Endothelial cell of umbilical vein (primary cell): ENCODE measurements at regions not wholly inside any gene's neighbourhood (a gene's known extent, or its start where the extent isn't known, plus 50 kb on each side); places are given as distances from the start of the nearest gene placed in this dataset.

Experiments
- BruUV-seq: library from RNA; stranded (reverse); fragments of 400-500 nt; replicated peaks from 2 replicates; lab custom pipeline; 2021; lab: Mats Ljungman, UMichigan
- CTCF ChIA-PET: fragments of 300-600, 350-600 bp; sonication (Branson Sonifier 250); formaldehyde crosslinking; loops from one replicate; lab custom pipeline; 2021; ENCODE audit warnings: antibody characterized with exemption, inconsistent platforms; lab: Charles Lee
- POLR2A ChIA-PET: fragments of 300-600, 350-600 bp; sonication (Branson Sonifier 250); formaldehyde crosslinking; loops from one replicate; lab custom pipeline; 2021; ENCODE audit warnings: antibody characterized with exemption, inconsistent platforms; lab: Charles Lee
- DNase-seq: peaks from one replicate; pipeline ENCODE4 v3.0.0-alpha.2; 2011; ENCODE audit warnings: low read depth, low spot score
- FAIRE-seq: peaks from 2 replicates; lab custom pipeline; 2011; peaks lifted over from hg19 to GRCh38; lab: Jason Lieb, UNC
- H2AFZ ChIP-seq: 2 replicates; pipeline ENCODE4 v1.6.0; 2012; ENCODE audit warnings: low read depth, low read length, control low read depth, inconsistent platforms
- H3K27ac ChIP-seq: 2 replicates; pipeline ENCODE4 v1.5.1; 2011; ENCODE audit warnings: low read depth, mild to moderate bottlenecking, control low read depth, low read length, moderate library complexity; ENCODE audit not compliant: insufficient read depth
- H3K27me3 ChIP-seq, 2 experiments: 2 replicates each; pipeline versions ENCODE4 v1.6.0 to v1.6.1; 2011; ENCODE audit warnings: low read length in 2 of 2, mixed read lengths in 1 of 2; ENCODE audit not compliant: control insufficient read depth in 2 of 2, insufficient read depth in 2 of 2
- H3K36me3 ChIP-seq, 2 experiments: 2 replicates in 1 of 2; 3 replicates in 1 of 2; pipeline ENCODE4 v1.5.1; 2011; ENCODE audit warnings: low read length in 2 of 2, mild to moderate bottlenecking in 1 of 2, moderate library complexity in 1 of 2; ENCODE audit not compliant: control insufficient read depth in 2 of 2, insufficient read depth in 2 of 2; ENCODE audit errors: extremely low read depth in 1 of 2
- H3K4me1 ChIP-seq: 3 replicates; pipeline ENCODE4 v1.5.1; 2011; ENCODE audit warnings: mild to moderate bottlenecking, low read length; ENCODE audit not compliant: control insufficient read depth, insufficient read depth; ENCODE audit errors: extremely low read depth
- H3K4me2 ChIP-seq: 2 replicates; pipeline ENCODE4 v1.6.1; 2011; ENCODE audit warnings: low read length, control low read depth, mixed read lengths; ENCODE audit not compliant: insufficient read depth
- H3K4me3 ChIP-seq, 3 experiments: fragments of 200-600 bp in 1 of 3; sonication (generic), shearing (Covaris generic) in 1 of 3; replicated peaks in 1 of 3; 2 replicates each; pipeline ENCODE4 v1.5.1; 2011 to 2016; ENCODE audit warnings: control low read depth in 3 of 3, low read length in 3 of 3, mild to moderate bottlenecking in 2 of 3, inconsistent platforms in 1 of 3, low read depth in 1 of 3, moderate library complexity in 1 of 3; ENCODE audit not compliant: insufficient read depth in 1 of 3
- H3K79me2 ChIP-seq: 2 replicates; pipeline ENCODE4 v1.6.0; 2012; ENCODE audit warnings: low read length, inconsistent platforms; ENCODE audit not compliant: control insufficient read depth, insufficient read depth
- H3K9ac ChIP-seq: replicated peaks from 2 replicates; pipeline ENCODE3; 2011; ENCODE audit warnings: low read length, control low read depth; ENCODE audit not compliant: insufficient read depth; ENCODE audit errors: extremely low read depth
- H3K9me1 ChIP-seq: replicated peaks from 3 replicates; pipeline ENCODE4 v1.6.0; 2011; ENCODE audit warnings: mild to moderate bottlenecking, low read length; ENCODE audit not compliant: control insufficient read depth, insufficient read depth; ENCODE audit errors: extremely low read depth
- H3K9me3 ChIP-seq: replicated peaks from 2 replicates; pipeline ENCODE4 v1.5.1; 2012; ENCODE audit warnings: low read length, inconsistent platforms; ENCODE audit not compliant: control insufficient read depth, insufficient read depth
- H4K20me1 ChIP-seq: replicated peaks from 2 replicates; pipeline ENCODE3; 2011; ENCODE audit warnings: mild to moderate bottlenecking, low read length; ENCODE audit not compliant: control insufficient read depth, insufficient read depth; ENCODE audit errors: extremely low read depth
- EZH2 ChIP-seq: IDR thresholded peaks from 2 replicates; pipeline ENCODE4 v1.6.1; 2012; ENCODE audit warnings: borderline replicate concordance, low read depth, mild to moderate bottlenecking, moderate library complexity, low read length, inconsistent platforms; ENCODE audit not compliant: severe bottlenecking
- FOS ChIP-seq: IDR thresholded peaks from 2 replicates; pipeline ENCODE4 v1.6.1; 2011; ENCODE audit warnings: mild to moderate bottlenecking, low read length, moderate library complexity, borderline replicate concordance; ENCODE audit not compliant: insufficient read depth
- GATA2 ChIP-seq: IDR thresholded peaks from 2 replicates; pipeline ENCODE4 v1.7.0; 2011; ENCODE audit warnings: low read depth, mild to moderate bottlenecking, moderate library complexity, mixed read lengths, low read length; ENCODE audit not compliant: insufficient read length, insufficient read depth
- JUN ChIP-seq: IDR thresholded peaks from 2 replicates; pipeline ENCODE4 v1.6.1; 2011; ENCODE audit warnings: borderline replicate concordance, low read depth; ENCODE audit not compliant: insufficient read length, insufficient read depth
- MYC ChIP-seq: IDR thresholded peaks from one replicate; pipeline ENCODE4 v1.6.1; 2011; ENCODE audit warnings: mild to moderate bottlenecking, low read depth, low read length
- POLR2A ChIP-seq: IDR thresholded peaks from 2 replicates; pipeline ENCODE4 v1.6.1; 2012; ENCODE audit warnings: low read depth, mild to moderate bottlenecking, control low read depth, low read length
- POLR2AphosphoS5 ChIP-seq: IDR thresholded peaks from 2 replicates; pipeline ENCODE4 v1.6.1; 2012; ENCODE audit warnings: low read depth, mild to moderate bottlenecking, control low read depth, low read length, moderate library complexity; ENCODE audit not compliant: insufficient read depth
- dilution Hi-C: fragments of 300-500 bp; cut with MboI; formaldehyde crosslinking; loops from one replicate; pipeline ENCODE4 v1.15.0; 2019; ENCODE audit warnings: low sequenced_read_pairs; ENCODE audit not compliant: extremely low pct_ligation_motif_present
- intact Hi-C: fragments of 100-400 bp; cut with micrococcal nuclease; formaldehyde crosslinking; loops from one replicate; pipeline ENCODE4 v1.10.0; 2022
- TF ChIP-seq, protein P1 (sequence below): IDR thresholded peaks from 2 replicates; pipeline ENCODE4 v1.6.1; 2011; ENCODE audit not compliant: insufficient read depth, insufficient read length
- TF ChIP-seq, protein P2 (sequence below), 2 donors: IDR thresholded peaks; 1 replicate in 1 of 2; 2 replicates in 1 of 2; pipeline ENCODE4 v1.5.1; 2011; ENCODE audit warnings: low read length in 2 of 2, mild to moderate bottlenecking in 2 of 2, moderate library complexity in 2 of 2, control low read depth in 1 of 2, inconsistent platforms in 1 of 2, low read depth in 1 of 2; ENCODE audit not compliant: insufficient read depth in 1 of 2; ENCODE audit errors: extremely low read depth in 1 of 2

DNA sequence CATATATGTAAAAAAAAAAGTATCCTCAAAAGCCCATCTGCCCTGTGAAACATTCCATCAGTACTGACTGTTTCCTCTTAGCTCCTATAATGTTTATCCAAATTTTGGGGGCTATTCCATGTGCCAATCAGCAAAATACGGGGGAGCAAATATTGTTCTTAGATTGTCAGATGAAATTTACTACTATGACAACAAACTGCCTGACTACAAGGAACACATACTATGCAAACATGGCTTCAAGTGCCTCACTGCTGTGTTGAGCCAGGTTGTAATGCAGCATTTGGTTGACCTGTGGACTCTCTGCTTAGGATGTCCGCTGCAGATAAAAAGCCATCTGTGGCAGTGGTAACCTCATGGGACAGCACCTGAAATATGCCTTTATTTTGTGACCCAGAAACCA lies 98.2 kb upstream of the SCEL start:
- intact Hi-C loops, result no loop called here
- Histone ChIP-seq H3K36me3 (no peaks in the 10 kb centered on the region), H3K4me3 (no peak overlapping the region), H3K4me1 (no peaks in the 10 kb centered on the region), H3K27ac (no peak overlapping the region), H3K27me3 (peaks cover 0 to 1% of the 10 kb centered on the region in 2 experiments), H4K20me1 (no peaks in the 10 kb centered on the region), H3K79me2 (no peaks in the 10 kb centered on the region), H3K4me2 (no peak overlapping the region), H3K9ac (no peak overlapping the region), H2AFZ (no peak overlapping the region), H3K9me3 (no peaks in the 10 kb centered on the region), H3K9me1 (no peaks in the 10 kb centered on the region)
- ChIA-PET POLR2A (no interaction called here), CTCF (no interaction called here)
- TF ChIP-seq POLR2AphosphoS5 (no peak), EZH2 (no peak), POLR2A (no peak), JUN (no peak), GATA2 (no peak), FOS (no peak), MYC (no peak)
- TF ChIP-seq, protein P1, sequence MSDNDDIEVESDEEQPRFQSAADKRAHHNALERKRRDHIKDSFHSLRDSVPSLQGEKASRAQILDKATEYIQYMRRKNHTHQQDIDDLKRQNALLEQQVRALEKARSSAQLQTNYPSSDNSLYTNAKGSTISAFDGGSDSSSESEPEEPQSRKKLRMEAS, result no peak
- TF ChIP-seq, protein P2, sequence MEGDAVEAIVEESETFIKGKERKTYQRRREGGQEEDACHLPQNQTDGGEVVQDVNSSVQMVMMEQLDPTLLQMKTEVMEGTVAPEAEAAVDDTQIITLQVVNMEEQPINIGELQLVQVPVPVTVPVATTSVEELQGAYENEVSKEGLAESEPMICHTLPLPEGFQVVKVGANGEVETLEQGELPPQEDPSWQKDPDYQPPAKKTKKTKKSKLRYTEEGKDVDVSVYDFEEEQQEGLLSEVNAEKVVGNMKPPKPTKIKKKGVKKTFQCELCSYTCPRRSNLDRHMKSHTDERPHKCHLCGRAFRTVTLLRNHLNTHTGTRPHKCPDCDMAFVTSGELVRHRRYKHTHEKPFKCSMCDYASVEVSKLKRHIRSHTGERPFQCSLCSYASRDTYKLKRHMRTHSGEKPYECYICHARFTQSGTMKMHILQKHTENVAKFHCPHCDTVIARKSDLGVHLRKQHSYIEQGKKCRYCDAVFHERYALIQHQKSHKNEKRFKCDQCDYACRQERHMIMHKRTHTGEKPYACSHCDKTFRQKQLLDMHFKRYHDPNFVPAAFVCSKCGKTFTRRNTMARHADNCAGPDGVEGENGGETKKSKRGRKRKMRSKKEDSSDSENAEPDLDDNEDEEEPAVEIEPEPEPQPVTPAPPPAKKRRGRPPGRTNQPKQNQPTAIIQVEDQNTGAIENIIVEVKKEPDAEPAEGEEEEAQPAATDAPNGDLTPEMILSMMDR (IDR thresholded peaks at IDR 0.05; ENCODE audit: extremely low read depth in 1 of 2, insufficient read depth in 1 of 2, low read depth in 1 of 2, low read length in 2 of 2), result no peak
- no peak for FAIRE-seq
- DNase-seq, result no peak
- no TSS peak for BruUV-seq
- dilution Hi-C loops, result no loop called here
